Caco-2 (cell line): ENCODE measurements at regions not wholly inside any gene's neighbourhood (a gene's known extent, or its start where the extent isn't known, plus 50 kb on each side); places are given as distances from the start of the nearest gene placed in this dataset.

Source experiments
- BruUV-seq: library from RNA; stranded (reverse); fragments of 400-500 nt; replicated peaks from 2 replicates; lab custom pipeline; 2021; lab: Mats Ljungman, UMichigan
- CTCF ChIA-PET: fragments of 300-600 bp; sonication (Branson Sonifier 250); formaldehyde crosslinking; loops from one replicate; lab custom pipeline; 2022; ENCODE audit warnings: antibody characterized with exemption; lab: Charles Lee
- POLR2A ChIA-PET: fragments of 300-600 bp; sonication (Branson Sonifier 250); formaldehyde crosslinking; loops from one replicate; lab custom pipeline; 2022; ENCODE audit warnings: antibody characterized with exemption; lab: Charles Lee
- DNase-seq, 2 experiments: peaks; one replicate each; pipeline versions ENCODE4 v3.0.0 to v3.0.0-alpha.2; 2020 to 2022
- H3K27me3 ChIP-seq: replicated peaks from 2 replicates; pipeline ENCODE4 v1.6.0; 2011; ENCODE audit warnings: low read length; ENCODE audit not compliant: control insufficient read depth, insufficient read depth
- H3K36me3 ChIP-seq: 2 replicates; pipeline ENCODE4 v1.5.1; 2011; ENCODE audit warnings: low read length; ENCODE audit not compliant: control insufficient read depth, insufficient read depth
- H3K4me1 ChIP-seq: fragments of 250-450 bp; sonication (Bioruptor Pico); 2 replicates; pipeline ENCODE4 v1.5.1; 2020; ENCODE audit warnings: mild to moderate bottlenecking
- H3K4me3 ChIP-seq: 2 replicates; pipeline ENCODE4 v1.5.1; 2011; ENCODE audit warnings: low read depth, mild to moderate bottlenecking, control low read depth, low read length
- H3K9me3 ChIP-seq: fragments of 250-450 bp; sonication (Bioruptor Pico); 2 replicates; pipeline ENCODE4 v1.5.1; 2020; ENCODE audit warnings: mild to moderate bottlenecking, moderate library complexity
- H3K27ac Mint-ChIP-seq: one replicate; pipeline ENCODE4 v1.8.0; 2022; ENCODE audit warnings: mixed read lengths; ENCODE audit not compliant: unreplicated experiment
- H3K27me3 Mint-ChIP-seq: one replicate; pipeline ENCODE4 v1.8.0; 2022; ENCODE audit warnings: mixed read lengths; ENCODE audit not compliant: insufficient read depth, unreplicated experiment
- H3K36me3 Mint-ChIP-seq: one replicate; pipeline ENCODE4 v1.8.0; 2022; ENCODE audit warnings: mild to moderate bottlenecking, mixed read lengths; ENCODE audit not compliant: insufficient read depth, unreplicated experiment
- H3K4me1 Mint-ChIP-seq: one replicate; pipeline ENCODE4 v1.8.0; 2022; ENCODE audit warnings: low read depth, mixed read lengths; ENCODE audit not compliant: unreplicated experiment
- H3K4me3 Mint-ChIP-seq: one replicate; pipeline ENCODE4 v1.8.0; 2022; ENCODE audit warnings: mild to moderate bottlenecking, moderate library complexity, mixed read lengths; ENCODE audit not compliant: unreplicated experiment
- H3K9me3 Mint-ChIP-seq: one replicate; pipeline ENCODE4 v1.8.0; 2022; ENCODE audit warnings: mixed read lengths; ENCODE audit not compliant: unreplicated experiment
- intact Hi-C: fragments of 100-400 bp; cut with micrococcal nuclease; formaldehyde crosslinking; loops from one replicate; pipeline ENCODE4 v1.10.0; 2022; ENCODE audit not compliant: unreplicated experiment
- TF ChIP-seq, protein P1 (sequence below), 2 experiments: fragments of 200-600 bp in 1 of 2; IDR thresholded peaks; 1 replicate in 1 of 2; 2 replicates in 1 of 2; pipeline versions ENCODE4 v1.5.1 to v1.8.0; 2011 to 2022; ENCODE audit warnings: antibody characterized with exemption in 1 of 2, control low read depth in 1 of 2, inconsistent platforms in 1 of 2, low read depth in 1 of 2, low read length in 1 of 2, mild to moderate bottlenecking in 1 of 2, moderate library complexity in 1 of 2; ENCODE audit not compliant: insufficient read depth in 1 of 2, severe bottlenecking in 1 of 2, unreplicated experiment in 1 of 2

DNA sequence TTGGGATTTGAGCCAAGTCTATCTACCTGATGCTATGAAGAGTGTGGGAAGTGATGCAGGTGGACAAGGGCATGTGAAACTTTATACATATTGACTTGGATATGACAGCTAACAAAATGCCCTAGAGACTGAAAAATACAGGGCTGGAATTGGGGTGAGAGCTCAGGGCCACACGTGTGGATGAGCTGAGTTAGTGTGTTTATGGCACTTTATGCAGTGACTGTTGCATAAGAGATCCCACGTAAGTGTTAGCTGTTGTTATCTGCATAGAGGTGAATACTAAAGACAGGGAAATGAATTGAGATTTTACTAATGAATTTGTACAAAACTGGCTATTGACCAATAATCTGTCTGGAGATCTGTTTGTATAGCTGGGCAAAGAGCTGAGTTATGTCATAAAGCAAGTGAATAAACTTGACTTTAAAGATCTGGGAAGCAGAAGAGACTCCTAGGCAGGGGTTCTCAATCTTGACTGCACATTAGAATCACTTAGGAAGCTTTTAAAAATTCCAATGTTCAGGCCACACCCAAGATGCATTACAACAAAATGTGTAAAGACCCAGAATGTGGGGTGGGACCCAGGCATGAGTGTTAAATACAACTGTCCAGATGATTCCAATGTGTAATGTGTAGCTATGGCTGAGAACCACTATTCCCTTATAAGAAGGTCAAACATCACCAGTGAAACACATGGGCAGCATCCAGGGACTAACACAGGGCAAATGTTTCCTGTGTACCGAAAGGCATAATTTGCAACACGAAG lies 74.2 kb upstream of the STK17B start:
- CTCF ChIA-PET, result interaction anchor here (1.7 kb wide), 1 partner anchor 14 kb away, joined by 5 read pairs; no protein-coding TSS in a partner anchor
- no peak overlapping the region for H3K4me3 Mint-ChIP-seq
- peaks cover 16% of the 10 kb centered on the region for H3K4me1 Mint-ChIP-seq
- H3K27me3 Mint-ChIP-seq, result no peaks in the 10 kb centered on the region
- H3K27ac Mint-ChIP-seq, result peak overlapping the region; percentile 0
- no peaks in the 10 kb centered on the region for H3K9me3 ChIP-seq
- H3K9me3 Mint-ChIP-seq, result no peaks in the 10 kb centered on the region
- POLR2A ChIA-PET, result interaction anchor here (1.0 kb wide), 1 partner anchor 14 kb away, joined by 3 read pairs; no protein-coding TSS in a partner anchor
- no peak for DNase-seq
- H3K4me1 ChIP-seq, result peaks cover 12% of the 10 kb centered on the region
- intact Hi-C loops, result no loop called here
- H3K4me3 ChIP-seq, result no peak overlapping the region
- H3K27me3 ChIP-seq, result no peaks in the 10 kb centered on the region
- no TSS peak for BruUV-seq
- TF ChIP-seq, protein P1, sequence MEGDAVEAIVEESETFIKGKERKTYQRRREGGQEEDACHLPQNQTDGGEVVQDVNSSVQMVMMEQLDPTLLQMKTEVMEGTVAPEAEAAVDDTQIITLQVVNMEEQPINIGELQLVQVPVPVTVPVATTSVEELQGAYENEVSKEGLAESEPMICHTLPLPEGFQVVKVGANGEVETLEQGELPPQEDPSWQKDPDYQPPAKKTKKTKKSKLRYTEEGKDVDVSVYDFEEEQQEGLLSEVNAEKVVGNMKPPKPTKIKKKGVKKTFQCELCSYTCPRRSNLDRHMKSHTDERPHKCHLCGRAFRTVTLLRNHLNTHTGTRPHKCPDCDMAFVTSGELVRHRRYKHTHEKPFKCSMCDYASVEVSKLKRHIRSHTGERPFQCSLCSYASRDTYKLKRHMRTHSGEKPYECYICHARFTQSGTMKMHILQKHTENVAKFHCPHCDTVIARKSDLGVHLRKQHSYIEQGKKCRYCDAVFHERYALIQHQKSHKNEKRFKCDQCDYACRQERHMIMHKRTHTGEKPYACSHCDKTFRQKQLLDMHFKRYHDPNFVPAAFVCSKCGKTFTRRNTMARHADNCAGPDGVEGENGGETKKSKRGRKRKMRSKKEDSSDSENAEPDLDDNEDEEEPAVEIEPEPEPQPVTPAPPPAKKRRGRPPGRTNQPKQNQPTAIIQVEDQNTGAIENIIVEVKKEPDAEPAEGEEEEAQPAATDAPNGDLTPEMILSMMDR (IDR thresholded peaks at IDR 0.05; ENCODE audit: insufficient read depth in 1 of 2, low read depth in 1 of 2, low read length in 1 of 2, severe bottlenecking in 1 of 2, unreplicated experiment in 1 of 2), result no peak
- no peaks in the 10 kb centered on the region for H3K36me3 ChIP-seq
- no peaks in the 10 kb centered on the region for H3K36me3 Mint-ChIP-seq

DNA sequence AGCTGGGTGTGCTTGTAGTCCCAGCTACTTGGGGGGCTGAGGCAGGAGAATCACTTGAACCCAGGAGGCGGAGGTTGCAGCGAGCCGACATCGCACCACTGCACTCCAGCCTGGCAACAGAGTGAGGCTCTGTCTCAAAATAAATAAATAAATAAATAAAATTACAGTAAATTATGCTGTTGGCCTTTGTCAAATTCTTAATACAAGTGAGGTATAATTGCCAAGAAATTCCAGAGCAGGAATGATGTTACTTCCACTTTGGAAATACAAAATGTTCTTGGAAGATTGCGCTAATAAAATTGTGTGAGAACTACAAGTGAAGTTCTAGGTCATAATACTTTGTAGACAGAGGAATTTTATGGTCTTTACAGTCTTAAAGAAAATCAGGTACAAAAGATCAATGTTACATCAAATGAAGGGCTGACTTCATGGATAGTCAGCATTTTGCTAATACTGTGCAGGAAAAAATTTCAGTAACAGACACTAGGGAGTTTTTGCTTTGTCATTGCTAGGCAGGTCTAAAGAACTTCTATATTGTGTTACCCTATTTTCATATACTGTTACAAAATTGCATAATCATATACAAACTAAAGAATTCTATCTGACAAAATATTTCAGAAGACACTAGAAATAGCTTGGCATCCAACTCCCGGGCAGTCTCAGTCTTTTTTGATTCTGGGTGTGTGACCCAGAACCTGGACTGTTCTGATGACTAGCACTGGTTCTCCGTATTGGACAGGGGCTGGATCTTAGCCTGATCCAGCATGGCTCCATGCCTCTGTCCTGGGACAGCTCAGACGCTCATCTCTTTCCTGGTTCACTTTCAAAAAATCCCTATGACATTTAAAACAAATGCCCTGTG lies 76.0 kb upstream of the STK17B start:
- ChIA-PET POLR2A (no interaction called here), CTCF (no interaction called here)
- no peaks in the 10 kb centered on the region for H3K9me3 ChIP-seq
- H3K36me3 ChIP-seq, result no peaks in the 10 kb centered on the region
- no peak overlapping the region for H3K4me3 Mint-ChIP-seq
- no peaks in the 10 kb centered on the region for H3K27me3 ChIP-seq
- no peaks in the 10 kb centered on the region for H3K27me3 Mint-ChIP-seq
- H3K9me3 Mint-ChIP-seq, result peaks cover 15% of the 10 kb centered on the region
- no peak for DNase-seq
- H3K36me3 Mint-ChIP-seq, result no peaks in the 10 kb centered on the region
- no TSS peak for BruUV-seq
- TF ChIP-seq, protein P1 (IDR thresholded peaks at IDR 0.05; ENCODE audit: insufficient read depth in 1 of 2, low read depth in 1 of 2, low read length in 1 of 2, severe bottlenecking in 1 of 2, unreplicated experiment in 1 of 2), result no peak
- intact Hi-C loops, result no loop called here
- H3K27ac Mint-ChIP-seq, result no peak overlapping the region
- peaks cover 12% of the 10 kb centered on the region for H3K4me1 ChIP-seq
- H3K4me3 ChIP-seq, result no peak overlapping the region
- H3K4me1 Mint-ChIP-seq, result peaks cover 16% of the 10 kb centered on the region

DNA sequence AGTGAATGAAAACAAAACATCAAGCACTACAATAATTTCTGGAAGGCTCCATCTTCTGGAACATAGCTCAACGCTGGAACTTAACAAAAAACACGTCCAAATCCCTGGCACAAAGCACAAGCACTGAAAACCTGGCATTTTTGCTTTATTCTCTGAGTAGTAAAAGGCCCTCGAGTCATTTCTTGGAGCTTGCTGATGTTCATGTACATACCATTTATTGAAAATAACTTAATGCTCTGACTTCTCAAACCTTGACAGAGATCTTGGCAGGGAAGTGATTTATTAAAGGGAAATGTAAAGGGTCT lies 76.5 kb upstream of the STK17B start:
- TF ChIP-seq, protein P1 (IDR thresholded peaks at IDR 0.05; ENCODE audit: insufficient read depth in 1 of 2, low read depth in 1 of 2, low read length in 1 of 2, severe bottlenecking in 1 of 2, unreplicated experiment in 1 of 2), result no peak
- H3K4me1 ChIP-seq, result peaks cover 12% of the 10 kb centered on the region
- no peaks in the 10 kb centered on the region for H3K36me3 Mint-ChIP-seq
- H3K4me1 Mint-ChIP-seq, result peaks cover 19% of the 10 kb centered on the region
- no peaks in the 10 kb centered on the region for H3K27me3 ChIP-seq
- H3K4me3 ChIP-seq, result no peak overlapping the region
- no peaks in the 10 kb centered on the region for H3K27me3 Mint-ChIP-seq
- intact Hi-C loops, result no loop called here
- no peak overlapping the region for H3K27ac Mint-ChIP-seq
- BruUV-seq, result no TSS peak
- no peak overlapping the region for H3K4me3 Mint-ChIP-seq
- no peaks in the 10 kb centered on the region for H3K9me3 ChIP-seq
- H3K9me3 Mint-ChIP-seq, result peaks cover 21% of the 10 kb centered on the region
- ChIA-PET POLR2A (no interaction called here), CTCF (no interaction called here)
- no peaks in the 10 kb centered on the region for H3K36me3 ChIP-seq
- DNase-seq, result no peak
